ENCODE measurements at regions not wholly inside any gene's neighbourhood (a gene's known extent, or its start where the extent isn't known, plus 50 kb on each side); places are given as distances from the start of the nearest gene placed in this dataset.

GRCh38 chr10:30228417-30229036 is 120.6 kb downstream of the MTPAP start:
- ChIA-PET POLR2A (no interaction called here), CTCF (interaction anchor here (1.3 to 6.2 kb wide), 4 partner anchors 8 to 41 kb away, joined by 4 to 34 read pairs (median 6); no protein-coding TSS in a partner anchor)
- BruUV-seq (replicated peaks) = no TSS peak
- Histone ChIP-seq H3K9ac (replicated peaks; ENCODE audit: extremely low read depth, insufficient read depth, low read length) (no peak overlapping the region), H3K79me2 (ENCODE audit: control insufficient read depth, insufficient read depth, low read length) (no peaks in the 10 kb centered on the region), H3K4me3 (replicated peaks in 1 of 3; ENCODE audit: insufficient read depth in 1 of 3, low read depth in 1 of 3, low read length in 3 of 3) (no peak overlapping the region), H3K27me3 (ENCODE audit: control insufficient read depth in 2 of 2, insufficient read depth in 2 of 2, low read length in 2 of 2) (peaks cover 0 to 2% of the 10 kb centered on the region in 2 experiments), H3K27ac (ENCODE audit: insufficient read depth, low read depth, low read length) (no peak overlapping the region), H3K9me3 (replicated peaks; ENCODE audit: control insufficient read depth, insufficient read depth, low read length) (no peaks in the 10 kb centered on the region), H3K9me1 (replicated peaks; ENCODE audit: control insufficient read depth, extremely low read depth, insufficient read depth, low read length) (no peaks in the 10 kb centered on the region), H3K4me2 (ENCODE audit: insufficient read depth, low read length) (no peak overlapping the region), H2AFZ (ENCODE audit: low read depth, low read length) (no peak overlapping the region), H3K36me3 (ENCODE audit: control insufficient read depth in 2 of 2, extremely low read depth in 1 of 2, insufficient read depth in 2 of 2, low read length in 2 of 2) (no peaks in the 10 kb centered on the region), H3K4me1 (ENCODE audit: control insufficient read depth, extremely low read depth, insufficient read depth, low read length) (peaks cover 3% of the 10 kb centered on the region), H4K20me1 (replicated peaks; ENCODE audit: control insufficient read depth, extremely low read depth, insufficient read depth, low read length) (no peaks in the 10 kb centered on the region)
- intact Hi-C loops (cut with micrococcal nuclease) = no loop called here
- no peak for TF ChIP-seq JUN (IDR thresholded peaks at IDR 0.05; ENCODE audit: borderline replicate concordance, insufficient read depth, insufficient read length, low read depth)
- no peak for TF ChIP-seq FOS (IDR thresholded peaks at IDR 0.05; ENCODE audit: borderline replicate concordance, insufficient read depth, low read length)
- TF ChIP-seq EZH2 (IDR thresholded peaks at IDR 0.05; ENCODE audit: borderline replicate concordance, low read depth, low read length, severe bottlenecking) = no peak
- TF ChIP-seq POLR2AphosphoS5 (IDR thresholded peaks at IDR 0.05; ENCODE audit: insufficient read depth, low read depth, low read length) = no peak
- no peak for TF ChIP-seq POLR2A (IDR thresholded peaks at IDR 0.05; ENCODE audit: low read depth, low read length)
- no peak for TF ChIP-seq GATA2 (IDR thresholded peaks at IDR 0.05; ENCODE audit: insufficient read depth, insufficient read length, low read depth, low read length)
- no peak for TF ChIP-seq MYC (IDR thresholded peaks at IDR 0.05; ENCODE audit: low read depth, low read length)
- TF ChIP-seq CTCF (IDR thresholded peaks at IDR 0.05; ENCODE audit: extremely low read depth in 1 of 2, insufficient read depth in 1 of 2, low read depth in 1 of 2, low read length in 2 of 2) = no peak
- TF ChIP-seq MAX (IDR thresholded peaks at IDR 0.05; ENCODE audit: insufficient read depth, insufficient read length) = no peak
- DNase-seq (ENCODE audit: low read depth, low spot score) (no peak), FAIRE-seq (no peak)
- dilution Hi-C loops (cut with MboI; ENCODE audit: extremely low pct_ligation_motif_present, low sequenced_read_pairs) = no loop called here

Measured in endothelial cell of umbilical vein (primary cell).